H1 (cell line): ENCODE measurements at regions not wholly inside any gene's neighbourhood (a gene's known extent, or its start where the extent isn't known, plus 50 kb on each side); places are given as distances from the start of the nearest gene placed in this dataset.

Source experiments
- CREB1 ChIP-seq: IDR thresholded peaks from 2 replicates; pipeline ENCODE4 v1.6.1; 2012; ENCODE audit warnings: inconsistent platforms
- CTCF ChIP-seq, 3 experiments: IDR thresholded peaks; 1 replicate in 2 of 3; 2 replicates in 1 of 3; pipeline versions ENCODE4 v1.5.1 to v1.6.1; 2011; ENCODE audit warnings: low read length in 3 of 3, mild to moderate bottlenecking in 3 of 3, inconsistent platforms in 2 of 3, low read depth in 1 of 3, moderate library complexity in 1 of 3; ENCODE audit not compliant: insufficient read depth in 1 of 3; ENCODE audit errors: control extremely low read depth in 1 of 3
- MAX ChIP-seq: IDR thresholded peaks from 2 replicates; pipeline ENCODE4 v1.6.1; 2012; ENCODE audit warnings: inconsistent platforms
- POLR2A ChIP-seq, 2 experiments: IDR thresholded peaks; 1 replicate in 1 of 2; 2 replicates in 1 of 2; pipeline ENCODE4 v1.6.1; 2011; ENCODE audit warnings: low read depth in 2 of 2, low read length in 2 of 2, mild to moderate bottlenecking in 2 of 2; ENCODE audit errors: control extremely low read depth in 1 of 2
- POLR2AphosphoS5 ChIP-seq: IDR thresholded peaks from 2 replicates; pipeline ENCODE4 v1.6.1; 2011; ENCODE audit warnings: low read depth, low read length
- SP1 ChIP-seq: IDR thresholded peaks from 2 replicates; pipeline ENCODE4 v1.6.1; 2011; ENCODE audit warnings: low read depth, low read length

GRCh38 chr3:46092702-46093080 is 65.4 kb upstream of the XCR1 start:
- TF ChIP-seq POLR2AphosphoS5 (no peak), CTCF (IDR thresholded peaks at IDR 0.05; ENCODE audit: control extremely low read depth in 1 of 3, insufficient read depth in 1 of 3, low read depth in 1 of 3, low read length in 3 of 3) (no peak), MAX (no peak), CREB1 (no peak), SP1 (no peak), POLR2A (IDR thresholded peaks at IDR 0.05; ENCODE audit: control extremely low read depth in 1 of 2, low read depth in 2 of 2, low read length in 2 of 2) (no peak)
